ENCODE measurements at regions not wholly inside any gene's neighbourhood (a gene's known extent, or its start where the extent isn't known, plus 50 kb on each side); places are given as distances from the start of the nearest gene placed in this dataset.

GRCh38 chr2:58414506-58414905 is 173.4 kb upstream of the FANCL start:
- TF ChIP-seq CTCF (IDR thresholded peaks at IDR 0.05) = no peak
- TF ChIP-seq POLR2AphosphoS5 (IDR thresholded peaks at IDR 0.05; ENCODE audit: low read depth, low read length) = no peak
